ENCODE measurements at regions not wholly inside any gene's neighbourhood (a gene's known extent, or its start where the extent isn't known, plus 50 kb on each side); places are given as distances from the start of the nearest gene placed in this dataset.

DNA sequence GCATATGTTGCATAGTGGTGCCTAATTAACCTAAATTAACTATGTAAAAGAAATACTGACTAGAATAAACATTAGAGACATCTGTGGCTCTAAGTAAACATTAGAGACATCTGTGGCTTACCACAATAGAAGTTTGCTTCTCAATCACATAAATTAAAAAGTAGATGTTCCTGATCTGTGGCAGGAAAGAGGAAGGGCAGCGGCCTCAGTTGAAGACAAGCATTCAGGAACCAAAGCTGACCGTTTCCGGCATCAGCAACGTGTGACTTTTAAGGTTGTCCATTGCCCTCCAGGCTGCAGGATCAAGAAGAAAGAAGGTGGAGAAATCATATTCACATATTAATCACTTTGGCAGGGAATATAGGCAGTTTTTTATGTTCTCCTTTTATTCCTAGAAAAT, 336.3 kb upstream of the TRAM1L1 start:
- 52 to 56% methylated on average over 4 of the region's 4 CpGs for WGBS, 2 donors
- no peak for TF ChIP-seq POLR2A (IDR thresholded peaks at IDR 0.05)
- TF ChIP-seq, protein P1, sequence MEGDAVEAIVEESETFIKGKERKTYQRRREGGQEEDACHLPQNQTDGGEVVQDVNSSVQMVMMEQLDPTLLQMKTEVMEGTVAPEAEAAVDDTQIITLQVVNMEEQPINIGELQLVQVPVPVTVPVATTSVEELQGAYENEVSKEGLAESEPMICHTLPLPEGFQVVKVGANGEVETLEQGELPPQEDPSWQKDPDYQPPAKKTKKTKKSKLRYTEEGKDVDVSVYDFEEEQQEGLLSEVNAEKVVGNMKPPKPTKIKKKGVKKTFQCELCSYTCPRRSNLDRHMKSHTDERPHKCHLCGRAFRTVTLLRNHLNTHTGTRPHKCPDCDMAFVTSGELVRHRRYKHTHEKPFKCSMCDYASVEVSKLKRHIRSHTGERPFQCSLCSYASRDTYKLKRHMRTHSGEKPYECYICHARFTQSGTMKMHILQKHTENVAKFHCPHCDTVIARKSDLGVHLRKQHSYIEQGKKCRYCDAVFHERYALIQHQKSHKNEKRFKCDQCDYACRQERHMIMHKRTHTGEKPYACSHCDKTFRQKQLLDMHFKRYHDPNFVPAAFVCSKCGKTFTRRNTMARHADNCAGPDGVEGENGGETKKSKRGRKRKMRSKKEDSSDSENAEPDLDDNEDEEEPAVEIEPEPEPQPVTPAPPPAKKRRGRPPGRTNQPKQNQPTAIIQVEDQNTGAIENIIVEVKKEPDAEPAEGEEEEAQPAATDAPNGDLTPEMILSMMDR (IDR thresholded peaks at IDR 0.05), result no peak
- intact Hi-C loops (cut with DNase I; ENCODE audit: low total_unique reads), result no loop called here

DNA sequence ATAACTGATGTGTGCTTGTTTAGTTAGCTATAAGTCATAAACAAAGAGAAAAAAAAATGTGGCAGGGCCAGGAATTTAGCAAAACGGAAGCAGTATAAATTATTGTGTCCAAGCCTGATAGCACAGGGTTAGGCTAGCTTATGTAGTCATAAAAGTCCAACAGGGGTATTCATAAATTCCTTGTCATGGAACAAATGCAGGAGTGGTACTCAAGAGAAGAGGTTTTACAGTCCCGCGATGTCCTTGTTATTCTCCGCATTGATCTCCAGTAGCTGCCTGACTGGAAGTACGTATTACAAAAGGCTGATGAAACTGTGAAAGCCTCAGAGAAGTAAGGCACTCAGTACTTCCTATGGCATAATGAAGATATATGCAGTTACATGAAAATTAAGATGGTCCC, 336.9 kb upstream of the TRAM1L1 start:
- 71 to 73% methylated on average over 5 of the region's 5 CpGs for WGBS, 2 donors
- TF ChIP-seq, protein P1 (IDR thresholded peaks at IDR 0.05), result no peak
- TF ChIP-seq POLR2A (IDR thresholded peaks at IDR 0.05), result no peak
- DNase-seq (ENCODE audit: low spot score in 2 of 2), result no peak
- intact Hi-C loops (cut with DNase I; ENCODE audit: low total_unique reads), result no loop called here
- no peak overlapping the region for H3K4me3 ChIP-seq (ENCODE audit: low read depth, poor library complexity, severe bottlenecking)

More for the DNA sequence above, 336.3 kb upstream of the TRAM1L1 start:
- no peak overlapping the region for H3K4me3 ChIP-seq (ENCODE audit: low read depth, poor library complexity, severe bottlenecking)
- no peak for DNase-seq (ENCODE audit: low spot score in 2 of 2)

DNA sequence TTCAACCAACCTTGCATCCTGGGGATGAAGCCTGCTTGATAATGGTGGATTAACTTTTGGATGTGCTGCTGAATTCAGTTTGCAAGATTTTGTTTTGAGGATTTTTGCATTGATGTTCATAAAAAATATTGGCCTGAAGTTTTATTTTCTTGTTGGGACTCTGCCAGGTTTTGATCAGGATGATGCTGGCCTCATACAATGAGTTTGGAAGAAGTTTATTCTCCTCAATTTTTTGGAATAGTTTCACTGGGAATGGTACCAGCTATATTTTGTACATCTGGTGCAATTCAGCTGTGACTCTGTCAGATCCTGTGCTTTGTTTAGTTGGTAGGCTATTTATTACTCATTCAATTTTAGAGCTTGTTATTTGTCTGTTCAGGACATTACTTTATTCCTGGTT, 340.3 kb upstream of the TRAM1L1 start:
- no peak for TF ChIP-seq POLR2A (IDR thresholded peaks at IDR 0.05)
- TF ChIP-seq, protein P1 (IDR thresholded peaks at IDR 0.05), result no peak
- no peak overlapping the region for H3K4me3 ChIP-seq (ENCODE audit: low read depth, poor library complexity, severe bottlenecking)
- no peak for DNase-seq (ENCODE audit: low spot score in 2 of 2)
- intact Hi-C loops (cut with DNase I; ENCODE audit: low total_unique reads), result no loop called here

DNA sequence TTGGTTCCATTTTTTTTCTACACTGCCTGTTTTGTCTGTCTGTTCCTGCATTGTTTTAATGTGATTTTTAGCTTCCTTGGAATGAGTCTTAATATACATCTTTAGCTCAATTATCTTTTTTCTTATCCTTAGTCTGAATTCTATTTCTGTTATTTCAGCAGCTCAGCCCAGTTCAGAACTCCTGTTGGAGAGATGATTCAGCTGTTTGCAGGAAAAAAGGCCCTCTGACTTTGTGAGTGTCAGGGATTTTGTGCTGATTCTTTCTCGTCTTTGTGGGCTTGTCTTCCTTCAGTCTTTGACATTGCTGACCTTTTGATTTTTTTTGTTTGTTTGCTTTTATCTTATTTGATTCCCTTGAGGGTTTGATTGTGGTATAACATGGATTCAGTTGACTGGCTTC, 343.2 kb upstream of the TRAM1L1 start:
- intact Hi-C loops (cut with DNase I; ENCODE audit: low total_unique reads), result no loop called here
- WGBS, 2 donors, result 64 to 76% methylated on average over 1 of the region's 1 CpG
- no peak for DNase-seq (ENCODE audit: low spot score in 2 of 2)
- no peak overlapping the region for H3K4me3 ChIP-seq (ENCODE audit: low read depth, poor library complexity, severe bottlenecking)
- TF ChIP-seq, protein P1 (IDR thresholded peaks at IDR 0.05), result no peak
- no peak for TF ChIP-seq POLR2A (IDR thresholded peaks at IDR 0.05)

DNA sequence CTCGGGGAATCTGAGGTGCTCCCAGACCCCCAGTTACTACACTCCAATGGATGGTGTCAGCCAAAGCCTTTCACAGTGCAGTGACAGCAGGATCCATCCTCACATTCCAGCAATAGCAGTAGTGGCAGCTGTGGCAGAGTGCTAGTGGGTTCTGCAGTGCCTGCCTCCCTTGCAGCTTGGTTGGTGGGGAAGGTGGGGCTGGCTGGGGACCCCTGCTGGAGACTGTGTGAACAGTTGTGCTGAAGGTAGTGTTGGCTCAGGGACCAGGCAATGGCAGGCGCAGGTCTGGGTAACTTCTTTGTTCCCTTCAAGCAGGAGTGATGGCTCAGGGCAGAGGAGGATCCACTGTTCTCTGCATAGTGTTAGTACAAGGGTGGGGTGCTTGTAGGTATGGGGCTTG, 343.7 kb upstream of the TRAM1L1 start:
- intact Hi-C loops (cut with DNase I; ENCODE audit: low total_unique reads), result no loop called here
- no peak overlapping the region for H3K4me3 ChIP-seq (ENCODE audit: low read depth, poor library complexity, severe bottlenecking)
- DNase-seq (ENCODE audit: low spot score in 2 of 2), result no peak
- no peak for TF ChIP-seq POLR2A (IDR thresholded peaks at IDR 0.05)
- TF ChIP-seq, protein P1 (IDR thresholded peaks at IDR 0.05), result no peak
- 87 to 100% methylated on average over 2 of the region's 2 CpGs for WGBS, 2 donors

DNA sequence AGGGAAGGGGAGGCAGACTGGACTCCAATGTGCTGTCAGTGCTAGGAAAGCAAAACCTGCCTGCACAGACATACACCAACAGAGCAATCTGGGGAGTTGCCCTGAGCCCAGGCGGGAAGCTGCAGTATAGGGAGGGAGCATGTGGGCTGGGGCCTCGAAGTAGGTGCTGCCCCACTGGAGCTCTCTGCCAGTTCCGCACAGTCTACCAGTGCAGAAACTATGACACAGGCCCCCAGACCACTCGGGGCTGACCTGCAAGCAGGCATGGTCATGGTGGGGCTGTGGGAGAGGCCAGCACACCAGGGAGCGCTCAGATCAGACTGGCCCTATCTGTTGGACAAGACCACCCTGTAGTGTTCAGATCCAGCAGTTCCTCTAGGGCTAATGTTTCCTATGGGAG, 344.1 kb upstream of the TRAM1L1 start:
- H3K4me3 ChIP-seq (ENCODE audit: low read depth, poor library complexity, severe bottlenecking), result no peak overlapping the region
- TF ChIP-seq, protein P1 (IDR thresholded peaks at IDR 0.05), result no peak
- TF ChIP-seq POLR2A (IDR thresholded peaks at IDR 0.05), result no peak
- 89% methylated on average over 4 of the region's 5 CpGs; no CpG with 5 or more reads in 1 of the 2 donors for WGBS, 2 donors
- intact Hi-C loops (cut with DNase I; ENCODE audit: low total_unique reads), result no loop called here
- DNase-seq (ENCODE audit: low spot score in 2 of 2), result no peak

Data from lower leg skin (tissue), 4 donors.